Activated naive CD4-positive, alpha-beta T cell treated with anti-CD3 and anti-CD28 coated beads, Interleukin-2, amount 10 ng/mL, durations not matched to agents 7 days and 5 days (primary cell): ENCODE measurements at regions not wholly inside any gene's neighbourhood (a gene's known extent, or its start where the extent isn't known, plus 50 kb on each side); places are given as distances from the start of the nearest gene placed in this dataset.
A peak's percentile ranks its signal among the peaks of the same experiment; 100 is the strongest.
"Not testable (repeated sequence)": the region's sequence is repeated elsewhere in the genome, so short reads cannot be mapped to it uniquely, and the experiment has no call there.

Experiments
- CTCF ChIA-PET: fragments of 350-600 bp; sonication (Branson Sonifier 250); formaldehyde crosslinking; loops from one replicate; lab custom pipeline; 2021; ENCODE audit warnings: antibody characterized with exemption; lab: Charles Lee
- DNase-seq: peaks from one replicate; pipeline ENCODE4 v3.0.0-alpha.2; 2020
- H3K27ac Mint-ChIP-seq: one replicate; pipeline ENCODE4 v1.8.0; 2021; ENCODE audit warnings: mild to moderate bottlenecking, moderate library complexity, mixed read lengths
- H3K27me3 Mint-ChIP-seq: one replicate; pipeline ENCODE4 v1.8.0; 2021; ENCODE audit warnings: mild to moderate bottlenecking, mixed read lengths
- H3K36me3 Mint-ChIP-seq: one replicate; pipeline ENCODE4 v1.8.0; 2021; ENCODE audit warnings: mixed read lengths
- H3K4me1 Mint-ChIP-seq: one replicate; pipeline ENCODE4 v1.8.0; 2021; ENCODE audit warnings: mixed read lengths
- H3K4me3 Mint-ChIP-seq: one replicate; pipeline ENCODE4 v1.8.0; 2021; ENCODE audit warnings: mild to moderate bottlenecking, moderate library complexity, mixed read lengths
- H3K9me3 Mint-ChIP-seq: one replicate; pipeline ENCODE4 v1.8.0; 2021; ENCODE audit warnings: mixed read lengths

DNA sequence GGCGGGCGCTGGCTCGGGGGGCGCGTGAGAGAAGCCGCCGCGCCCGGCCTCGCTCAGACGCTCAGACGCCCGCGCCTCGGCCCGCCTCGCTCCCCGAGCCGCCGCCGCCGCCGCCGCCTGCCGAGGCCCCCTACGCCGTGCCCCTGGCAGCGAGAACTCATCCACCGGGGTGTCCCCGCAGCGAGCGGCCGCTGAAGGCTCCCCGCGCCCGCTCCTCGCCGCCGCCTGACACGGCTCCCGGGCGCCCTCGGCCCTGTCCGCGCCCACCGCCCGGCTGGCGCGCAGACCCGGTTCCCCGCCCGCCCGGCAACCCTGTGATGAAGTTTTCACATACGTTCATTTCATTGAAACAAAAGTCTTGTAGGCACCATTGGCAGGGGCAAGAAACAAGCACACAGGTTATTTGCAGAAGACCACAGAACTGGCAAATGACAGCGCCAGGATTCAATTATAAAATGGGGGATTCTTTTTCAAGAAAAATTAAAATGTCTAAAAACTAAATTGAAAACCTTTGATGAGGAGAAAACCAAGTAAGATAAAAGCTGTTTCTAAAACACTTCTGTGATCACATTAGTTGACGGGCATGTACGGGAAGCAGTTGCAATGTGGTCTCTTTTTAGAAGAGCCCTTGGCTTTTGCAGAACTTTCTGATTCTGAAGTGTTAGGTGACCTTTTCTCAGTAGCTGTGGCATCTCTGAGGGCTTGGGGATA lies 50.5 kb upstream of the TUBA3D start:
- CTCF ChIA-PET, result interaction anchor here (1.1 to 1.9 kb wide), 2 partner anchors 12 to 67 kb away, joined by 3 to 6 read pairs; partner anchors contain the start of gene MZT2A
- no peaks in the 10 kb centered on the region for H3K9me3 Mint-ChIP-seq
- no peak overlapping the region for H3K27ac Mint-ChIP-seq
- peak; percentile 24 for DNase-seq
- H3K4me3 Mint-ChIP-seq, result peak overlapping the region; percentile 42
- H3K36me3 Mint-ChIP-seq, result no peaks in the 10 kb centered on the region
- H3K4me1 Mint-ChIP-seq, result peaks cover 11% of the 10 kb centered on the region
- H3K27me3 Mint-ChIP-seq, result peaks cover 74% of the 10 kb centered on the region

DNA sequence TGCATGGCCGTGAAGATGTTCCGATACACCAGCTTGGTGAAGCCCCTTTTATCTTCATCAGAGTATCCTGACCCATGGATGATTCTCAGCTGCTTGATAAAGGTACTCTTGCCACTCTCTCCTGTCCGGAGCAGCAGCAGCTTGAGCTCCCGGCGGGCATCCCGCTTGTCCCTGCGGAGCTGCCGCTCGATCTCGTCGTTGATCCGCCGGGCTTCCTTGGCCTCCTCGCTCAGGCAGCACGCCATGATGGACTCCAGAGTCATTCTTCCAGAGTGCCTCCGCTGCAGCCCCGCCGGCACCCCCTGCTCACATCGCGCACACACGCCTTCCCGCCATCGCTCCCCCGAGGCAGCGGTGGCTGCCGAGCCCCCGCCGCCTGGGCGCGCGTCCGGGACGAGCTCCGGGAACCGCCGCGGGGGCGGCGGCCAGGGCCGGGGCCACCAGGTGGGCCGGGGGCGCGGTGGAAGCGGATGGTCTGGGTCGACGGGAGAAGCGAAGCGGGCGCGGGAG lies 51.3 kb upstream of the TUBA3D start:
- Mint-ChIP-seq H3K4me1 (peaks cover 11% of the 10 kb centered on the region), H3K4me3 (peak overlapping the region; percentile 46), H3K27me3 (peaks cover 72% of the 10 kb centered on the region)
- H3K27ac Mint-ChIP-seq, H3K9me3 Mint-ChIP-seq, H3K36me3 Mint-ChIP-seq: not testable (repeated sequence)
- DNase-seq, result peak; percentile 38
- CTCF ChIA-PET, result interaction anchor here (1.9 kb wide), 1 partner anchor 11 kb away, joined by 6 read pairs; no protein-coding TSS in a partner anchor

DNA sequence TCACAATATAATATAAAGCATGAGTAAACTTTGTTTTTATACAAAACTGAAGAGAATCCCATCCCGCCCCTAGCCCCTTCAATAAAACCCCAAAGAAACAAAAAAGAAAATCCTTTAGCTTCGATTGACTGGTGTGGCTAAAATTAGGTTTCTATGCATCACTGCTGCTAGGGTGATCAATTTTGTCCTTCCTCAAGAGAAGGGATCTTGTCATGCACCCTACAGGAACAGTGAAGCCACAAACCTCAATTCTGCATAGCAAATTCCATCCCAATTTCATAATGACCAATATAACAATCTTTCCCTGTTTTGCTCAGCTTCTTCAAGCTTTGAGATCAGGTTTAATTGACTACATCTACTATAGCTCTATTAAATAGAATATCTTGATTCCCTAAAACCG lies 55.2 kb upstream of the TUBA3D start:
- H3K9me3 Mint-ChIP-seq, H3K36me3 Mint-ChIP-seq, H3K27ac Mint-ChIP-seq, H3K4me1 Mint-ChIP-seq, DNase-seq, H3K4me3 Mint-ChIP-seq, CTCF ChIA-PET: not testable (repeated sequence)
- peaks cover 45% of the 10 kb centered on the region for H3K27me3 Mint-ChIP-seq

DNA sequence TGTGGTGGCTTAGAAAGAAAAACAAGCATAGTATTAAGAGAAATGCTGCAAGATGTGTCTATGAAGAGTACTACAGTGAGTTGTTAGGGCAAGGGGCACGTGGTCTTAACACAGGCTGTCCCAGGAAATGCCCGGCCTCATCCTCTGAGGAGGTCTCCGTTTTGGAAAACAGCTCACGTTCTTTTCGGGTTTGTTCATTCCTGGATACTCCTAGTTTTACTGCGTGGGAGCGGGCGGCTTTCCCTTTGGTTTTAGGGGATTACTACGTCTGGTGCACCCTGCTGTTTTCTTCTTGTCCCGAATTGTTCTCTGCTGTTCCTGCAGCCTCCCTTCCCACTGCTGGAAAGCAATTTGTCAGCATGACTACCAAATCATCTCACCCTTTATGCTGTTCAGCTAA lies 55.5 kb upstream of the RAB6D start:
- Mint-ChIP-seq H3K4me1 (no peaks in the 10 kb centered on the region), H3K4me3 (no peak overlapping the region), H3K9me3 (no peaks in the 10 kb centered on the region), H3K27me3 (peaks cover 41% of the 10 kb centered on the region), H3K27ac (no peak overlapping the region), H3K36me3 (no peaks in the 10 kb centered on the region)
- DNase-seq, result no peak
- CTCF ChIA-PET, result no interaction called here

DNA sequence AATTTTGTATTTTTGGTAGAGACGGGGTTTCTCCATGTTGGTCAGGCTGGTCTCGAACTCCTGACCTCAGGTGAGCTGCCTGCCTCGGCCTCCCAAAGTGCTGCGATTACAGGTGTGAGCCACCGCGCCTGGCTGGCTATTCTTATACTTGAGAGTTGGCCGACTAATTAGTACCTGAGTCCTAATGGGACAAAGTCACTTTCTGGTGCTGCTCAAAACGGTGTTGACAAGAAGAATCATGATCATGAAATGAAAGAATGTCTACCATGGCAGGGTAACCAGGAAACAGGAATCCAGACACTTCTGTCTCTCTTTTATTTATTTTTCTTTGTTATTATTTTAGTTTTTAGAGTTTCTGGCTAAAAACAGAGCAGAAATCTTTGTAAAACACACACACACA lies 54.7 kb upstream of the RAB6D start:
- H3K27ac Mint-ChIP-seq, result no peak overlapping the region
- no peak for DNase-seq
- CTCF ChIA-PET, result no interaction called here
- H3K4me3 Mint-ChIP-seq, result no peak overlapping the region
- no peaks in the 10 kb centered on the region for H3K36me3 Mint-ChIP-seq
- no peaks in the 10 kb centered on the region for H3K4me1 Mint-ChIP-seq
- no peaks in the 10 kb centered on the region for H3K9me3 Mint-ChIP-seq
- peaks cover 38% of the 10 kb centered on the region for H3K27me3 Mint-ChIP-seq

DNA sequence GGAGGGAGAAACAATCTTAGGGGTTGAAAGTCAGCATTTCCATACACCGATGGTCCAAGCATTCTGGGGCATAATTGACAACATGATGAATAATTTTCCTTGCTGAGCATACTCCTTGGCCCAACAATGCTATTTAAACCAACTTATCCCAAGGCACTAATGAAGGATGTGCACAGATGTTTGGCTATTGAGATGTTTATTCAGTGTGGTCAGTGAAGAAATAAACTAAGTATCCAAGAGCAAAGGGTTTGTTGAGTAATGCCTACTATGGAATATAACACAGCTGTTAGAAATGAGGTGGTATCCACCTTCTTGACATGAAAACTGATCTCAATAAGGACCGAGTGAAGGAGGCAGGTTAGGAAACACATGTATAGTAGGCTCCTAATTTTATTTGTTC lies 53.9 kb upstream of the RAB6D start:
- CTCF ChIA-PET, result interaction anchor here (1.5 kb wide), 1 partner anchor 255 kb away, joined by 4 read pairs; no protein-coding TSS in a partner anchor
- DNase-seq, result no peak
- H3K27me3 Mint-ChIP-seq, result peaks cover 34% of the 10 kb centered on the region
- no peak overlapping the region for H3K27ac Mint-ChIP-seq
- no peak overlapping the region for H3K4me3 Mint-ChIP-seq
- no peaks in the 10 kb centered on the region for H3K36me3 Mint-ChIP-seq
- no peaks in the 10 kb centered on the region for H3K4me1 Mint-ChIP-seq
- no peaks in the 10 kb centered on the region for H3K9me3 Mint-ChIP-seq

DNA sequence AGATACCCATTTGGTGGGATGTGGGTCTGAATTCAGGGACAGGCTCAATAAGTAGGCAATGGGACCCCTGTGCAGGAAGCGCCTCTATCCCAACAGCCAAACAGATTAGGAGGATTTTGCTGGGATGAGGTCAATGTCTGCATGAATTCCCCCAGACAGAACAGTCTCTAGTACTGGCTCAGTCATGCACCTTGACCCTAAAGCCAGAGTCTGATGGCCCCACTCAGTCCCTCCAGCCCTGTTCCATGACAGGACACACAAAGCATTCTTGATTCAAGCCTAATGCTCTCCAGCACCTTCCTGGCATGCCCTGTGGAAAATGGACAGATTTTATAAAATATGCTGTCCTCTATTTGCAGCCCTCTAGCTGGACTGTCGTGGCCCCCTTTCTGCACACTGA lies 49.8 kb upstream of the RAB6D start:
- CTCF ChIA-PET, result interaction anchor here (0.8 to 6.2 kb wide), 12 partner anchors 9 to 388 kb away, joined by 3 to 65 read pairs (median 4); partner anchors contain the start of gene MZT2A
- no peak overlapping the region for H3K27ac Mint-ChIP-seq
- no peak overlapping the region for H3K4me3 Mint-ChIP-seq
- H3K27me3 Mint-ChIP-seq, result peaks cover 26% of the 10 kb centered on the region
- no peaks in the 10 kb centered on the region for H3K4me1 Mint-ChIP-seq
- DNase-seq, result no peak
- H3K9me3 Mint-ChIP-seq, result no peaks in the 10 kb centered on the region
- no peaks in the 10 kb centered on the region for H3K36me3 Mint-ChIP-seq
